Hematopoietic multipotent progenitor cell treated with erythropoietin and hydrocortisone succinate and interleukin-3 and kit ligand, for 8 days (in vitro differentiated cells): ENCODE measurements at regions not wholly inside any gene's neighbourhood (a gene's known extent, or its start where the extent isn't known, plus 50 kb on each side); places are given as distances from the start of the nearest gene placed in this dataset.

Experiments
- DNase-seq: peaks from one replicate; pipeline ENCODE4 v3.0.0-alpha.2; 2015

- no peak for DNase-seq
These were observed 492.5 kb upstream of the ZMIZ1 start for GRCh38 chr10:78576276-78576675.

- no peak for DNase-seq
These were observed 491.1 kb upstream of the ZMIZ1 start for GRCh38 chr10:78577712-78578111.

GRCh38 chr10:78578929-78579328 is 489.8 kb upstream of the ZMIZ1 start:
- no peak for DNase-seq

DNA sequence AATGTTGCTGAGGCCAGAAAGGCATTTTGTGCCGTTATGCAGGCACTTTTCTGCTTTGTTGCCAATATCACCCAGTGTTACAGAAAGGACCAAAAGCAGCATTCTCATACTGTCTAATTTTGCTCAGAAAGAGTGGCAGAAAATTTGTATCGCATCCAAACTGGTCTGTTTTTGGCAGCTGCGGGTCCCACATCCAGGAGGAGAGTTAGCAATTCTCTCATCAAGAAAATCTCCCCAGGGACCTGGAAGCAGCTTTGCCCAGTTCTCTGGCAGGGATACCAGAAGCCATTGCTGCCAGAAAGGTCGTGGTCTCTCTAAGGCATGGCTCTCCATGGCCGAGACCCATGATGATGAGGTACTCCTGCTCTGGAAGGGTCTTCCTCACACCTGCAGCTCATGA is 489.2 kb upstream of the ZMIZ1 start:
- DNase-seq = no peak

DNA sequence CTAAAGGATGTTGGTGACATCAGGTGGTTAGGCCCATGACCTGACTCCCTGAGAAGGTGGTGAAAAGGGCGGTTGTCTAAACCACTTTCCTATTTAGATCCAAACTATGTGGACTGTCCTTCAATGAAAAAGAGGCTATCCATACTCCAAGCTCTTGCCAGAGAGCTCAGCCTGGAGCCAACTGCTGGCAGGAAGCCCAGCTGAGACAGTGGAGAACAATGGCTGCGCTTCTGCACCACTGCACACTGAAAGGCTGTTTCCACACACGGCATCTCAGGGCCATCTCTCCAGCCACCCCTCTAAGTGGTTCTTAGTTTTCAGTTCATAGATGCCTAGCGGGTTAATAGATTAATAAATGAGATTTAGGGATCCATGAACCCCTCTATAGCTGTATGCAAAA is 488.8 kb upstream of the ZMIZ1 start:
- no peak for DNase-seq

GRCh38 chr10:78581133-78581694 is 487.6 kb upstream of the ZMIZ1 start:
- no peak for DNase-seq

- DNase-seq = no peak
These were observed 486.2 kb upstream of the ZMIZ1 start for GRCh38 chr10:78582540-78582939.

GRCh38 chr10:78584266-78584665 is 484.5 kb upstream of the ZMIZ1 start:
- no peak for DNase-seq

DNA sequence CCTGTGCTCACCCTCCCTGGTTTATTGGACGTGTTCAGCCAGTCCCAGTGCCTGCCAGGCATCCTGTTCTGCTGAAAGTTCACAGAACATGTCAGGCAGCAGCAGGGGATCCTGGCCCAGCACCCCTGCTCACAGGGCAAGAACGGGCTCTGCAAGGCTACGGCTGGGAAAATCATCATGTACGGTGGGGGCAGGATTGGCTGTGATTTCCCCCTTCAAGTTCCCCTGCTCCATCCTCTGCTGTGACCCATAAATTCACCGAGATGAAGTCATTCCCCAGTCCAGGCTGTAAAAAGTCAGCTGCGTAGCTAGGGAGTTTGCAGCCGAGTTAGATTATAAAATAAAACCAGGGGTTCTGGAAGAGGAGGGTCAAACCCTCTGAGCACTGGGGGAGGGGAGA is 484.1 kb upstream of the ZMIZ1 start:
- no peak for DNase-seq

DNA sequence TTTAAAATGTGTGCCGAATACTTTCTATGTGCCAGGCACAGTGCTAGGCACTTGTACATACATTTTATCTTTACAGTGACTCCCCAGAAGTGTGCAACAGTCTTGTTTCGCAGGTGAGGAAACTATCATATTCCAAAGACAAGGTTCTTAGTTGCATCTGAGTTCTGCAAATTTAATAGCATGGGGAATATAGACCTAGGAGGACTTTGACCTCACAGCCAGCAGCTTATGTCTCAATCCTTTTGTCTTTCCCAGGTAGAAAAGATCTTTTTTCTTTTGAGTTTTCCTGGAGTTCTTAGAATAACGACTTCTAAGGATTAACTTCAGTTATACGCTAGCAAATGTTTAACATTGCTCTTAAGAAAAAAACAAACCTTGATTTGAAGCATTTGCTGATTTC is 482.8 kb upstream of the ZMIZ1 start:
- no peak for DNase-seq

DNA sequence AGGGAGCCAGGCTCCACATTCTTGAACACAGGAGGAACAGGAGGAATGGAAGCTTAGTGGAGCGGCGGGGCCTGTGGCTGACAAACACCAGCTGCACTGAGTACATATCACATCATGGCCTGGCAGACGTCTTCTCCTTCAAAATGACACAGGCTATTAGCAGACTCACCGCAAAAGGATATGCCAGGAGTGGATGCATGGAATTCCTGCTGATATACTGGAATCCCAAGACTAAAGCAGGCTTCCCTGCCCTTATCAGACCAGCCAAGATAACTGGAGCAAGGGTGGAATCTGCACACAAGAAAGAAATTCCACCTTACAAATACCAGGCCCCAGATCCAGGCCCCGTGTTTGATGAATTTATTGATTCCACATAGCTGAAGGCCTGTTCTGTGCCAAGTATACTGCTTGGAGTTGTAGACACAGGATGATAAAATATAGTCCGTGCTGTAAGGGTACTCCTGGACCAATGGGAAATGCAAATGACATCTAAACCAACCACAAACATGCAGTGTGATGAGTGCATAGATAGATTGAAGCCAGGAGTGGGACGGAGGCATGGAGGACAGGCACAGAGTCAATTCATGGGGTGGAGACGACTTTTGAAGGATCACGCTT is 480.5 kb upstream of the ZMIZ1 start:
- no peak for DNase-seq

DNA sequence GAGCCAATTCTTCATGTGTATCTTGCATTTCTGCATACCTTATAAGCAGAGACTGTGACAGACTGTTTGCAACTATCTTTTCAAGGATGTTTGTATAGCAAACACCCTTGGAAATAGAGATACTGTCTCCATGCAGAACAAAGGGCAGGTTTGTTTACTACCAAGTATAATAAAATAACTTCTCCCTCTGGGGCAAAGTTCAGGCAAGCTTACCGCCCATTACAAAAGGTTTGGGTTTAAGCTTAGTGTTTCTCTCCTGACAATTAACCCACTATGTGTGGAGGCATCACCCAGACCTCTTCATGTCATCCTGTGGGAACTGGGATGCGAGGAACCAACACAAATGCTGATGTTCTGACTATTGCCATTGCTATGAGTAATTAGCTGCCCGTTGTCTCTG is 479.1 kb upstream of the ZMIZ1 start:
- no peak for DNase-seq

- DNase-seq = no peak
These were observed 477.7 kb upstream of the ZMIZ1 start for GRCh38 chr10:78591066-78591465.

DNA sequence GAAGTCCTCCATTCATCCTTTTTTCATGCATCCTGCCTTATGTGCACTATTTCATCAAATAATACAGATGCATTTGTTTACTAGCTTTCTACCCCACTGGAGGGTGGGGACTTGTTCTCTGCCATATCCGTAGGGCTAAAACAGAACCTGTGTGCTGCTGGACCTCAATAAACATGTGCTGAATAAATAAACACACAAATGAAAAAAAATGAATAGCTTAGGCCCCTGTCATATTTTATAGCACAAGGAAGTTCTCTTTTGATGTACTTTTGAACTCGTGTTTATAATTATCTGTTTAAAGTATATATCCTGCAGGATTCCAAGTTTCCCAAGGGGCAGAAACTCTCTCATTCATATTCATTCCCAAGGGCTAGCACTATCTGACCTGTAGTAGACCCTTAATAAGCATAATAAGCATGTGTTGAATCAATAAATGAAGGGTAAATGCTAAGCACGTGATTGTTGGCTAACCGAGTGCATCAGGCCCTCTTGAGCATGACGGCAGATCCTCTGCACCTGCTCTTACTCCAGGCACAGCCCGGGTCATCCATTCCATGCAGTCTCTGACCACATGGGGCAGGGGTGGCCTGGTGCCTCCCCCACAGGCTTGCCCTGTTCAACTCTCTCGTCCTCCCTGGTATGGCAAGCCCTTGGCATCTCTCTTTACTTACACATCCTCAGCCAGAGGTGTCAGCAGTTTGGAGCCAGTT is 474.1 kb upstream of the ZMIZ1 start:
- DNase-seq = no peak

- DNase-seq = no peak
These were observed 473.5 kb upstream of the ZMIZ1 start for GRCh38 chr10:78595269-78595619.

DNA sequence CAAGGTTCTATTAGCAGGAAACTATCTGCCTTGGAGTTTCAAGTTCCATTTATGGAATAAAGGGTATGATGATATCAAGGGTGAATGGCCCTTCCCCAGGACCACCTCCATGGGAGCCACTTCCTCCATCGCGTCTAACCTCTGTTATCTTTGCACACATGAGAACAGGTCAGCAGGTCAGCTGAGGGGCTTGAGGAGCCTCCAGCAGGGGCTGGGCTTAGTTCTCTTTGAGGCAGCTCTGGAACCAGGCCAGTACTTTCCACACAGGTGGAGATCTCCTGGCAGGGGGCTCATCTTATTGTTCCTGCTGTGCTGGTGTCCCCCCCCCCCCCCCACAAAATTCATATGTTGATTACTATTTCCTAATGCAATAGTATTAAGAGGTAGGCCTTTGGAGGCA is 472.2 kb upstream of the ZMIZ1 start:
- DNase-seq = no peak

GRCh38 chr10:78597796-78598555 is 470.8 kb upstream of the ZMIZ1 start:
- DNase-seq = no peak

- DNase-seq = no peak
These were observed 469.5 kb upstream of the ZMIZ1 start for GRCh38 chr10:78599122-78599853.

DNA sequence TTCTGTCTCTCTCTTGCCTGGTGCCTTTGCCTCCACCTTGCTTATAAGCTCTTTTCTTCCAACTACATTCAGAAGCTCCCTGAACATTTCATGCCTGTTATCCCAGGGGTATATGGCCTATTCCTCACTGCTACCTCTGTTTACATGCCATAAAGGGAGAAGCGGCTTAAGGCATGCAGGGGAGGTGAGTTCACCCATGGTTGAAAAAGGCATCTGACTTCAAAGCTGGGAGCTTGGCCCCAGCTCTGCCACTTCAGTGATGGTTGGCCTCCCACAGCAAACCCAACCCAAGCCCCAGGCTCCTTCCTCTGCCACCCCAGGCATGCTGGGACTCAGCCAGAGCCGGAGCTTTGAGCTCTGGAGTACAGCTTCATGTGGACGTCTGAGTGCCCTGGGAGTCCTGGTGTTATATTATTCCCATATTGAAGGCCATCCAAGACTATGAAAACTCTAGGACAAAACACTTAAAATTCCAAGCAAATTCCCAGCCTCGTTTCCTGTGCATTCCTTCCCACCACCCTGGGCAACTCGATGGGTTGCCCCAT is 468.6 kb upstream of the ZMIZ1 start:
- no peak for DNase-seq

- no peak for DNase-seq
These were observed 468.0 kb upstream of the ZMIZ1 start for GRCh38 chr10:78600740-78601139.

DNA sequence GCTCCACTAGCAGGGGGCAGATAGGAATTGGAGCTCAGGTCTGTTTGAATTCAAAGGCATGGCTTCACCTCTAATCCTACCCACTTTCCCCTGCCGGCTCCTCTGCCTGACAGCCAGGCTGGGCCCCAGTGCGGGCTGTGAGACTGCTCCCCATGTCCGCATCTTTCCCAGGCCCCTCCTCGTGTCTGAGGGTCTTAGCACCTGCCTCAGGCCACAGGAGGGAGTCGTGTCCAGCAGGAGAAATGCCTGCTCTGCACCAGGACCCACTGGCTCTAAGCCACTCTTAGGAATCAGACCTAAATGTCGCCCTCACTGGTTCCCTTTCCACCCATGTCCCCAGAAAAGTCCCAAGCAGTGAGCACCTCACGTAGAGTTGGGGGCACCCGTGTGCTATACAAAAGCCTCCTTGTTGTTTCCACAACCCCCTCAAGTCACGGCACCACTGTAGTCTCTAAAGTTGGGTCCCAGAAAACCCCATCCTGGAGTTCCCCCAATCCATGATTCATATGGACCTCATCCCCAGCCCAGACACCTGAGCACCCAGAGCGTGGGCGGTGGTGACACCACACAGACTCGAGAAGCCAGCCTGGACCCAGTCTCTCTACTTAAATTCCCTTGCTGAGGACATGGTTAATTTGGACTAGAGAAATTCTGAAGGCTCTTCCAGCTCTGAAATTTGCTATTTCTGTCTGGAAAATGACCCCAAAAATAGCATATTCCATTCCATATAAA is 466.4 kb upstream of the ZMIZ1 start:
- DNase-seq = no peak

- no peak for DNase-seq
These were observed 464.5 kb upstream of the ZMIZ1 start for GRCh38 chr10:78604286-78604685.
